ENCODE measurements at regions not wholly inside any gene's neighbourhood (a gene's known extent, or its start where the extent isn't known, plus 50 kb on each side); places are given as distances from the start of the nearest gene placed in this dataset.

DNA sequence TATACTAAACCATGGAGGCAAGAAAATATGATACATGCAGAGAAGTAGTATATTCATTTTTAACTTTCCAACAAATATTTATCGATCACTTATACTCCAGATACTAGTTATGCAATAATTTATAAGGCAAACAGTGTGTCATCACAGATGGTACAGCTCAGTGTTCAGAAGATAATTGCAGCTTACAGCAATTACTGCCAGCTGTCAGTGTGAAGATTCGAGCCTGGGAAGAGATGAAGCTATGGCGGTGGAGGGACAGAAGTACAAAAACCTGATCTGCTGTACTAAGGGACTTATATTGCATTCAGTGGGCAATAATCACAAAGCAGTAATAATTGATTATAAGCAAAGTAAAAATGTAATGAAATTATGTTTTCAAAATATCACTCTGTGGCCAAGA, 170.6 kb upstream of the EPHA3 start:
- TF ChIP-seq POLR2AphosphoS5 (IDR thresholded peaks at IDR 0.05; ENCODE audit: low read depth, low read length) (no peak), POLR2A (IDR thresholded peaks at IDR 0.05; ENCODE audit: low read depth, low read length) (no peak)

Measured in GM12891 (cell line).